ENCODE measurements at regions not wholly inside any gene's neighbourhood (a gene's known extent, or its start where the extent isn't known, plus 50 kb on each side); places are given as distances from the start of the nearest gene placed in this dataset.

- Mint-ChIP-seq H3K4me3 (ENCODE audit: unreplicated experiment) (no peak overlapping the region), H3K4me1 (ENCODE audit: unreplicated experiment) (no peaks in the 10 kb centered on the region), H3K27me3 (ENCODE audit: unreplicated experiment) (peaks cover 9% of the 10 kb centered on the region), H3K27ac (ENCODE audit: unreplicated experiment) (no peak overlapping the region), H3K9me3 (ENCODE audit: unreplicated experiment) (peaks cover 52% of the 10 kb centered on the region), H3K36me3 (ENCODE audit: low read depth, unreplicated experiment) (peaks cover 6% of the 10 kb centered on the region)
- DNase-seq (ENCODE audit: low spot score) = no peak
- TF ChIP-seq CTCF (IDR thresholded peaks at IDR 0.05; ENCODE audit: unreplicated experiment) = no peak
Observed at GRCh38 chr1:4449972-4450371, 204.4 kb upstream of the AJAP1 start.

GRCh38 chr1:4452701-4453100 is 201.7 kb upstream of the AJAP1 start:
- TF ChIP-seq CTCF (IDR thresholded peaks at IDR 0.05; ENCODE audit: unreplicated experiment) = no peak
- Mint-ChIP-seq H3K27ac (ENCODE audit: unreplicated experiment) (no peak overlapping the region), H3K9me3 (ENCODE audit: unreplicated experiment) (peaks cover 45% of the 10 kb centered on the region), H3K27me3 (ENCODE audit: unreplicated experiment) (peaks cover 7% of the 10 kb centered on the region), H3K4me3 (ENCODE audit: unreplicated experiment) (no peak overlapping the region), H3K4me1 (ENCODE audit: unreplicated experiment) (no peaks in the 10 kb centered on the region), H3K36me3 (ENCODE audit: low read depth, unreplicated experiment) (peaks cover 12% of the 10 kb centered on the region)
- DNase-seq (ENCODE audit: low spot score) = no peak

- peaks cover 24% of the 10 kb centered on the region for H3K36me3 Mint-ChIP-seq (ENCODE audit: low read depth, unreplicated experiment)
- no peak overlapping the region for H3K4me3 Mint-ChIP-seq (ENCODE audit: unreplicated experiment)
- H3K27ac Mint-ChIP-seq (ENCODE audit: unreplicated experiment) = no peak overlapping the region
- H3K9me3 Mint-ChIP-seq (ENCODE audit: unreplicated experiment) = peaks cover 28% of the 10 kb centered on the region
- H3K27me3 Mint-ChIP-seq (ENCODE audit: unreplicated experiment) = peaks cover 3% of the 10 kb centered on the region
- TF ChIP-seq CTCF (IDR thresholded peaks at IDR 0.05; ENCODE audit: unreplicated experiment) = no peak
- no peaks in the 10 kb centered on the region for H3K4me1 Mint-ChIP-seq (ENCODE audit: unreplicated experiment)
- no peak for DNase-seq (ENCODE audit: low spot score)
Observed at GRCh38 chr1:4460052-4460451, 194.4 kb upstream of the AJAP1 start.

GRCh38 chr1:4460651-4461050 is 193.8 kb upstream of the AJAP1 start:
- Mint-ChIP-seq H3K27me3 (ENCODE audit: unreplicated experiment) (peaks cover 3% of the 10 kb centered on the region), H3K27ac (ENCODE audit: unreplicated experiment) (no peak overlapping the region), H3K36me3 (ENCODE audit: low read depth, unreplicated experiment) (peaks cover 19% of the 10 kb centered on the region), H3K9me3 (ENCODE audit: unreplicated experiment) (peaks cover 27% of the 10 kb centered on the region), H3K4me1 (ENCODE audit: unreplicated experiment) (no peaks in the 10 kb centered on the region), H3K4me3 (ENCODE audit: unreplicated experiment) (no peak overlapping the region)
- no peak for TF ChIP-seq CTCF (IDR thresholded peaks at IDR 0.05; ENCODE audit: unreplicated experiment)
- no peak for DNase-seq (ENCODE audit: low spot score)

GRCh38 chr1:4461726-4462290 is 192.6 kb upstream of the AJAP1 start:
- Mint-ChIP-seq H3K27ac (ENCODE audit: unreplicated experiment) (no peak overlapping the region), H3K9me3 (ENCODE audit: unreplicated experiment) (peaks cover 24% of the 10 kb centered on the region), H3K4me1 (ENCODE audit: unreplicated experiment) (no peaks in the 10 kb centered on the region), H3K36me3 (ENCODE audit: low read depth, unreplicated experiment) (peaks cover 11% of the 10 kb centered on the region), H3K4me3 (ENCODE audit: unreplicated experiment) (peak overlapping the region; percentile 19), H3K27me3 (ENCODE audit: unreplicated experiment) (peaks cover 6% of the 10 kb centered on the region)
- no peak for TF ChIP-seq CTCF (IDR thresholded peaks at IDR 0.05; ENCODE audit: unreplicated experiment)
- no peak for DNase-seq (ENCODE audit: low spot score)
